ENCODE measurements at regions not wholly inside any gene's neighbourhood (a gene's known extent, or its start where the extent isn't known, plus 50 kb on each side); places are given as distances from the start of the nearest gene placed in this dataset.

GRCh38 chr2:100639588-100640390, 77.0 kb downstream of the PDCL3 start:
- TF ChIP-seq CTCF (IDR thresholded peaks at IDR 0.05) = no peak
- TF ChIP-seq POLR2A (IDR thresholded peaks at IDR 0.05) = no peak

All from suprapubic skin (tissue), 3 donors.